ENCODE measurements at regions not wholly inside any gene's neighbourhood (a gene's known extent, or its start where the extent isn't known, plus 50 kb on each side); places are given as distances from the start of the nearest gene placed in this dataset.

GRCh38 chr11:81840380-81840779 lies 893.3 kb downstream of the FAM181B start (continued):
- TF ChIP-seq JUN (IDR thresholded peaks at IDR 0.05; ENCODE audit: low read depth, low read length) (no peak), NRF1 (IDR thresholded peaks at IDR 0.05; ENCODE audit: low read depth, low read length) (no peak), KDM5A (IDR thresholded peaks at IDR 0.05; ENCODE audit: low read length) (no peak), SIN3A (conservative IDR thresholded peaks at IDR 0.05 in 1 of 2, IDR thresholded peaks at IDR 0.05 in 1 of 2; ENCODE audit: low read depth in 1 of 2, low read length in 2 of 2) (no peak), CBX5 (IDR thresholded peaks at IDR 0.05; ENCODE audit: low read depth, low read length) (no peak), HDAC2 (IDR thresholded peaks at IDR 0.05; ENCODE audit: borderline replicate concordance in 1 of 2, low read depth in 2 of 2, low read length in 2 of 2) (no peak)

All from H1 (cell line).